Neural progenitor cell (in vitro differentiated cells): ENCODE measurements at regions not wholly inside any gene's neighbourhood (a gene's known extent, or its start where the extent isn't known, plus 50 kb on each side); places are given as distances from the start of the nearest gene placed in this dataset.

ENCODE experiments used
- CTCF ChIP-seq: fragments of 200-600 bp; sonication (generic); IDR thresholded peaks from 2 replicates; pipeline ENCODE4 v1.5.1; 2017; ENCODE audit warnings: antibody characterized with exemption, mild to moderate bottlenecking
- EZH2 ChIP-seq: fragments of 200-600 bp; sonication (generic); IDR thresholded peaks from 2 replicates; pipeline ENCODE4 v1.6.1; 2017; ENCODE audit warnings: antibody characterized with exemption, mild to moderate bottlenecking, moderate library complexity

DNA sequence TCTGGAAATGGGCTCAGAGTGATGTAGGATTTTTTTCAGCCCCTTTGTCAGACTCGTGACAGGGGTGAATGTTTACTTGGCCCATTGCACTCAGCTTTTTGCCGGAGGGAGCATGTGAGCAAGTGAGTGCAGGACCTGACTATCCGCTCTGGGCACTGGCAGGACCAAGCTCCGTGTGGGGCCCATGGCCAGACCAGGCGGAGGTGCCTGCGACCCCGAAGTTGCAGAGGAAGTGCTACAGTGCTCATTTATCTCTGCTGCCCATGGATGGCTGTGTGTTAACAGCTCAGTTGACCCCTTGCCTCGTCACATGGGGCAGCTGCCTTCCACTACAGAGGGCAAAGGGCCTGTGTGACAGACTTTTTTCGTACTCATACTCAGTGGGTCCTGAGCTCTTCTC lies 744.3 kb downstream of the IRX1 start:
- TF ChIP-seq CTCF (no peak), EZH2 (no peak)
